ENCODE measurements at regions not wholly inside any gene's neighbourhood (a gene's known extent, or its start where the extent isn't known, plus 50 kb on each side); places are given as distances from the start of the nearest gene placed in this dataset.

GRCh38 chr2:120604767-120605166 lies 130.9 kb upstream of the GLI2 start:
- Histone ChIP-seq H3K4me3 (replicated peaks in 1 of 3) (no peak overlapping the region), H3K4me1 (no peaks in the 10 kb centered on the region), H3K36me3 (no peaks in the 10 kb centered on the region), H3K27ac (no peak overlapping the region), H3K27me3 (no peaks in the 10 kb centered on the region), H3K9me3 (no peaks in the 10 kb centered on the region)
- peak in 1 of 2 donors; percentile 1 for DNase-seq
- intact Hi-C loops (cut with DNase I) = no loop called here
- TF ChIP-seq POLR2A (IDR thresholded peaks at IDR 0.05) (no peak), CTCF (IDR thresholded peaks at IDR 0.05) (no peak)
- 90 to 97% methylated on average over 6 of the region's 6 CpGs for WGBS, 2 donors

DNA sequence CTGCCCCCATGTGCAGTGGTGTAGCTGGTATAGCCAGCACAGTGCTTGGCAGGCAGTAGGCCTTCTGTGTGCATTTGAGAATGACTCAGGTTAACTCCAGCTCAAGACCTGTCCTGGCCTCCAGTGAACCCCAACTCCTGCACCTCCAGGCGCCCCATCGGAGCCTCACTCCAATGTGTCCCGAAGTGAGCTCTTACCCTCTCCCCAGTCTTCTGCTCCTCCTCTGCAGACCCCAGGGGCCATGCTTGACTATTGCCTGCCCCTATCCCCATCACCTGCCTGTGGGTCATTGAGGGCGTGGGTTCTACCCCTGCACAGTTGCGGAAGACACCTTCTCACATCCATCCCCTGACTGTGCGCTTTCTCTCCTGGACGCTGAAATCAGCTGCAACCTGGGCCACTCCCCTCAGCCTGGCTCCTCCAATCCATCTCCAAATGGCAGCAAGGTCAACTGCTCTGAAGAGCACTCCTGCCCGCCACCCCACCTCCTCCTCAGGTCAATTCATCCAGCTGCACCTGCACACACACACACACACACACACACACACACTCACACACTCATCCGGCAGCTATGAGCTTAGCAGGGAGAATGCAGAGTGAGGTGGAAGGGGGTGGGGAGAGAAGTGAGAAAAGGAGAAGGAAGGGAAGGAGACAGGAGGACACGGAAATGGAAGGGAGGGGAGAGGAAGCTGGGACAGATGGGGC lies 130.3 kb upstream of the GLI2 start:
- Histone ChIP-seq H3K4me1 (no peaks in the 10 kb centered on the region), H3K4me3 (replicated peaks in 1 of 3) (no peak overlapping the region), H3K27me3 (no peaks in the 10 kb centered on the region), H3K9me3 (no peaks in the 10 kb centered on the region), H3K27ac (no peak overlapping the region), H3K36me3 (no peaks in the 10 kb centered on the region)
- intact Hi-C loops (cut with DNase I) = no loop called here
- WGBS, 2 donors = 63 to 65% methylated on average over 10 of the region's 10 CpGs
- TF ChIP-seq POLR2A (IDR thresholded peaks at IDR 0.05) = no peak
- TF ChIP-seq CTCF (IDR thresholded peaks at IDR 0.05) = no peak
- DNase-seq = peak; percentile 64 to 81

- no peaks in the 10 kb centered on the region for H3K27me3 ChIP-seq
- H3K4me3 ChIP-seq (replicated peaks in 1 of 3) = no peak overlapping the region
- no peak overlapping the region for H3K27ac ChIP-seq
- intact Hi-C loops (cut with DNase I) = no loop called here
- no peaks in the 10 kb centered on the region for H3K4me1 ChIP-seq
- no peaks in the 10 kb centered on the region for H3K36me3 ChIP-seq
- DNase-seq = peak in 1 of 2 donors; percentile 1
- H3K9me3 ChIP-seq = no peaks in the 10 kb centered on the region
- TF ChIP-seq CTCF (IDR thresholded peaks at IDR 0.05) = no peak
- TF ChIP-seq POLR2A (IDR thresholded peaks at IDR 0.05) = no peak
- WGBS, 2 donors = 89 to 93% methylated on average over 12 of the region's 12 CpGs
These were observed 129.4 kb upstream of the GLI2 start for GRCh38 chr2:120606280-120606679.

DNA sequence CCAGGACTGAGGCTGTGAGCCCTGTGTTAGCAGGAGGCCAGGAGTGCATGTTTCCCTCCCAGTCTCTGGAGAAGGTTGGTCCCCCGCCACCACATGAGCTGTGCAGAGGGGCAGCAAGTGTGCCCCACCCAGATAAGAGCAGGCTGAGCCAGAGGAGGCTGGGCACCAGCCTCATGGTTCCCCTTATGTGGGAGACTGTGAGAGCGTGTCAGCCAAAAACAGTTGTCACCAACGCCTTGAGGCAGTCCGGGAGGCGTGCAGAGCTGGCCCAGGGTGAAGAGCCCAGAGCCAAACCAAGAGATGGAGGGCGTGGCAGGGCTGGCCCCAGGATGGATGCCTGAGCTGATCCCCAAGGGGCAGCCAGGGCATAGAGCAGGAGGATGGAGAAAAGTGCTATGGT lies 128.7 kb upstream of the GLI2 start:
- Histone ChIP-seq H3K27ac (no peak overlapping the region), H3K4me1 (no peaks in the 10 kb centered on the region), H3K36me3 (no peaks in the 10 kb centered on the region), H3K9me3 (no peaks in the 10 kb centered on the region), H3K4me3 (replicated peaks in 1 of 3) (no peak overlapping the region), H3K27me3 (no peaks in the 10 kb centered on the region)
- intact Hi-C loops (cut with DNase I) = no loop called here
- peak in 1 of 2 donors; percentile 1 for DNase-seq
- TF ChIP-seq CTCF (IDR thresholded peaks at IDR 0.05) = no peak
- TF ChIP-seq POLR2A (IDR thresholded peaks at IDR 0.05) = no peak
- WGBS, 2 donors = 83% methylated on average over 5 to 6 of the region's 6 CpGs

GRCh38 chr2:120607506-120607905 lies 128.2 kb upstream of the GLI2 start:
- Histone ChIP-seq H3K36me3 (no peaks in the 10 kb centered on the region), H3K4me1 (no peaks in the 10 kb centered on the region), H3K4me3 (replicated peaks in 1 of 3) (no peak overlapping the region), H3K27me3 (no peaks in the 10 kb centered on the region), H3K27ac (no peak overlapping the region), H3K9me3 (no peaks in the 10 kb centered on the region)
- no peak for DNase-seq
- intact Hi-C loops (cut with DNase I) = no loop called here
- no peak for TF ChIP-seq CTCF (IDR thresholded peaks at IDR 0.05)
- no peak for TF ChIP-seq POLR2A (IDR thresholded peaks at IDR 0.05)
- WGBS, 2 donors = 56 to 62% methylated on average over 8 of the region's 8 CpGs
